ENCODE measurements at regions not wholly inside any gene's neighbourhood (a gene's known extent, or its start where the extent isn't known, plus 50 kb on each side); places are given as distances from the start of the nearest gene placed in this dataset.

DNA sequence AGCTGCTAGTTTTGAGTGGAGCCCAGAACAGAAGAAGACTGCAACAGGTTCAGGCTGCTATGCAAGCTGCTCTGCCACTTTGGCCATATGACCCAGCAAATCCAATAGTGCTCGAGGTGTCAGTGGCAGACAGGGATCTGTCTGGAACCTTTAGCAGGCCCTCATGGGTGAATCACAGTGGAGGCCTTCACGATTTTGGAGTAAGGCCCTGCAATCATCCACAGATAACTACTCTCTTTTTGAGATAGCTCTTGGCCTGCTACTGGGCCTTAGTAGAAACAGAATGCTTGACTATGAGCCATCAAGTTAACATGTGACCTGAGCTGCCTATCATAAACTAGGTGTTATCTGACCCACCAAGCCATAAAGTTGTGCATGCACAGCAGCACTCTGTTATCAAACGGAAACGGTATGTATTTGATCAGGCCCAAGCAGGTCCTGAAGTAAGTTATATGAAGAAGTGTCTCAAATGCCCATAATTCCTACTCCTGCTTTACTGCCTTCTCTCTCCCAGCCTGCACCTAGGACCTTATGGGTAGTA, 116.9 kb upstream of the CCDC196 start:
- H3K27ac ChIP-seq, result no peak overlapping the region
- no peak for DNase-seq (ENCODE audit: low spot score)
- Mint-ChIP-seq H3K27me3 (ENCODE audit: insufficient read depth, low read depth) (peaks cover 4% of the 10 kb centered on the region), H3K36me3 (no peaks in the 10 kb centered on the region), H3K9me3 (peaks cover 5% of the 10 kb centered on the region), H3K27ac (no peak overlapping the region), H3K4me1 (peaks cover 14% of the 10 kb centered on the region), H3K4me3 (no peak overlapping the region)
- TF ChIP-seq EZH2phosphoT487 (IDR thresholded peaks at IDR 0.05), result no peak
- TF ChIP-seq EZH2 (IDR thresholded peaks at IDR 0.05), result no peak
- TF ChIP-seq, protein P1, sequence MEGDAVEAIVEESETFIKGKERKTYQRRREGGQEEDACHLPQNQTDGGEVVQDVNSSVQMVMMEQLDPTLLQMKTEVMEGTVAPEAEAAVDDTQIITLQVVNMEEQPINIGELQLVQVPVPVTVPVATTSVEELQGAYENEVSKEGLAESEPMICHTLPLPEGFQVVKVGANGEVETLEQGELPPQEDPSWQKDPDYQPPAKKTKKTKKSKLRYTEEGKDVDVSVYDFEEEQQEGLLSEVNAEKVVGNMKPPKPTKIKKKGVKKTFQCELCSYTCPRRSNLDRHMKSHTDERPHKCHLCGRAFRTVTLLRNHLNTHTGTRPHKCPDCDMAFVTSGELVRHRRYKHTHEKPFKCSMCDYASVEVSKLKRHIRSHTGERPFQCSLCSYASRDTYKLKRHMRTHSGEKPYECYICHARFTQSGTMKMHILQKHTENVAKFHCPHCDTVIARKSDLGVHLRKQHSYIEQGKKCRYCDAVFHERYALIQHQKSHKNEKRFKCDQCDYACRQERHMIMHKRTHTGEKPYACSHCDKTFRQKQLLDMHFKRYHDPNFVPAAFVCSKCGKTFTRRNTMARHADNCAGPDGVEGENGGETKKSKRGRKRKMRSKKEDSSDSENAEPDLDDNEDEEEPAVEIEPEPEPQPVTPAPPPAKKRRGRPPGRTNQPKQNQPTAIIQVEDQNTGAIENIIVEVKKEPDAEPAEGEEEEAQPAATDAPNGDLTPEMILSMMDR (IDR thresholded peaks at IDR 0.05), result no peak
- no peaks in the 10 kb centered on the region for H3K27me3 ChIP-seq
- peaks cover 9% of the 10 kb centered on the region for H3K4me1 ChIP-seq
- H3K4me2 ChIP-seq, result no peak overlapping the region
- no peaks in the 10 kb centered on the region for H3K79me2 ChIP-seq (ENCODE audit: low read depth)
- H3F3A ChIP-seq (ENCODE audit: low read depth), result no peaks in the 10 kb centered on the region
- H3K4me3 ChIP-seq, result no peak overlapping the region
- H3K9me3 ChIP-seq (ENCODE audit: low read depth), result no peaks in the 10 kb centered on the region
- no peak overlapping the region for H2AFZ ChIP-seq (replicated peaks)
- H3K36me3 ChIP-seq, result no peaks in the 10 kb centered on the region
- H4K20me1 ChIP-seq (ENCODE audit: low read depth), result no peaks in the 10 kb centered on the region
- H3K9ac ChIP-seq, result no peak overlapping the region

DNA sequence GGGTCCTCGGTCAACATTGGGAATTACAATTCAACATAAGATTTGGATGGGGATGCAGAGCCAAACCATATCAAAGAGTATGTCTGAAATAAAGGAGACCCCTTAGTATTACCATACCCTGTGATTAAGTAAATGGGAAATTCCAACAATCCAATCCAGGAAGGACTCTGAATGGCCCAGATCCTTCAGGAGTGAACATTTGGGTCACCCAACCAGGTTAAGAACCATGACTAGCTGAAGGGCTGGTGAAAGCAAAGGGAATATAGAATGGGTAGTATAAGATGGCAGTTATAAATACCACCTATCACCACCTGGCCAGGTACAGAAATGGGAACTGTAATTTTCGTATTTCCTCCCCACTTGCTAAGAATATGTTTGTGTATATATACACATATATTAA, 114.4 kb upstream of the CCDC196 start:
- no peak overlapping the region for H3K4me3 Mint-ChIP-seq
- Histone ChIP-seq H3K27me3 (no peaks in the 10 kb centered on the region), H4K20me1 (ENCODE audit: low read depth) (no peaks in the 10 kb centered on the region), H3K9me3 (ENCODE audit: low read depth) (no peaks in the 10 kb centered on the region), H3F3A (ENCODE audit: low read depth) (no peaks in the 10 kb centered on the region), H3K36me3 (no peaks in the 10 kb centered on the region), H3K4me3 (no peak overlapping the region), H3K4me1 (peaks cover 9% of the 10 kb centered on the region), H3K9ac (no peak overlapping the region), H2AFZ (replicated peaks) (no peak overlapping the region), H3K79me2 (ENCODE audit: low read depth) (no peaks in the 10 kb centered on the region), H3K4me2 (no peak overlapping the region), H3K27ac (no peak overlapping the region)
- no peak for DNase-seq (ENCODE audit: low spot score)
- H3K4me1 Mint-ChIP-seq, result peaks cover 34% of the 10 kb centered on the region
- no peaks in the 10 kb centered on the region for H3K36me3 Mint-ChIP-seq
- no peak for TF ChIP-seq EZH2 (IDR thresholded peaks at IDR 0.05)
- TF ChIP-seq, protein P1 (IDR thresholded peaks at IDR 0.05), result no peak
- TF ChIP-seq EZH2phosphoT487 (IDR thresholded peaks at IDR 0.05), result no peak
- H3K27ac Mint-ChIP-seq, result no peak overlapping the region
- H3K9me3 Mint-ChIP-seq, result peaks cover 2% of the 10 kb centered on the region
- peaks cover 2% of the 10 kb centered on the region for H3K27me3 Mint-ChIP-seq (ENCODE audit: insufficient read depth, low read depth)

DNA sequence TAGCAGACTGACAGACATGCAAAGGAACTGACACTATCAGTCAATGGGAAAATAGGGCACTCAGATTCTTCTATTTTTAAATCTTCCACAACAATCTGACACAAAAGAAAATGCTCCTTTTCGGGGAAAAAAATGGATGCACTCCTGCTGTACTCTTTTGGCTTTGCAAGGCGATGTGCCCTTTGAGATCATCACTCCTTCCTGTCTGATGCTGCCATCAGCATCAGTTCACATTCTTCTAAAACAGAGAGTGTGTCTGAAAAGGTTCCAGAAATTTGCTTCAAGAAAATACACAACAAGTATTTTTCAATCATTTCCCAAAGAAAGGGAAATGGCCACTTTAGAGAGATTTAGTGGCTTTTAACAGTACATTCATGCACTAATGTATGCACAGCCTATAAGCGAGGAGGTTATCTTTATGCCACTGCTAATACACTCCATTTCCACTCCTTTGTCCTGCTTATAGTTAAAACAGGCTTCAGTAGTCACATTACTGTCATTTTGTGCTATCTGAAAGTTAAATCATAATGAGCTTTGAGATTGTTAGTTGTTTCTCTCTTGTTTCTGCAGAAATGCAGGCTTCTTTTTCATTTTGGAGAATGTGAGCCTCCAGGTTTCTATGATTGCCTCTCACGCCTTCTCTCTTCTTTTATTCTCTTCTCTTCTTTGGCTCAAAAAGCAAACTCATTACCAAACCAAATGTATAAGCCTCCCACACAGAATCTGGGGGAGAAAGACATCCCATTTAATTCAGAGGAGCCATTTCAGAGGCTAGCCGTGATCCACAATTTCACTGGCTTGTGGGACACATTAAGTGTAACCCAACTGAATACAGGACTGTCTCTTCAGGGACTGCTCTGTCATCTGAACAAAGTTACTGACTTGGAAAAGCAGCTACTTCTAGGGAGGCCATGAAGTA, 110.9 kb upstream of the CCDC196 start:
- Histone ChIP-seq H3K27ac (no peak overlapping the region), H3K9me3 (ENCODE audit: low read depth) (no peaks in the 10 kb centered on the region), H3K4me2 (no peak overlapping the region), H3K36me3 (no peaks in the 10 kb centered on the region), H2AFZ (replicated peaks) (peak overlapping the region; percentile 13), H3K27me3 (no peaks in the 10 kb centered on the region), H3K4me1 (no peaks in the 10 kb centered on the region), H3K79me2 (ENCODE audit: low read depth) (no peaks in the 10 kb centered on the region), H4K20me1 (ENCODE audit: low read depth) (no peaks in the 10 kb centered on the region), H3F3A (ENCODE audit: low read depth) (no peaks in the 10 kb centered on the region), H3K4me3 (no peak overlapping the region), H3K9ac (no peak overlapping the region)
- H3K27ac Mint-ChIP-seq, result peak overlapping the region; percentile 72
- TF ChIP-seq EZH2phosphoT487 (IDR thresholded peaks at IDR 0.05), result no peak
- DNase-seq (ENCODE audit: low spot score), result no peak
- peaks cover 2% of the 10 kb centered on the region for H3K9me3 Mint-ChIP-seq
- H3K36me3 Mint-ChIP-seq, result no peaks in the 10 kb centered on the region
- no peaks in the 10 kb centered on the region for H3K27me3 Mint-ChIP-seq (ENCODE audit: insufficient read depth, low read depth)
- peaks cover 49% of the 10 kb centered on the region for H3K4me1 Mint-ChIP-seq
- H3K4me3 Mint-ChIP-seq, result no peak overlapping the region

DNA sequence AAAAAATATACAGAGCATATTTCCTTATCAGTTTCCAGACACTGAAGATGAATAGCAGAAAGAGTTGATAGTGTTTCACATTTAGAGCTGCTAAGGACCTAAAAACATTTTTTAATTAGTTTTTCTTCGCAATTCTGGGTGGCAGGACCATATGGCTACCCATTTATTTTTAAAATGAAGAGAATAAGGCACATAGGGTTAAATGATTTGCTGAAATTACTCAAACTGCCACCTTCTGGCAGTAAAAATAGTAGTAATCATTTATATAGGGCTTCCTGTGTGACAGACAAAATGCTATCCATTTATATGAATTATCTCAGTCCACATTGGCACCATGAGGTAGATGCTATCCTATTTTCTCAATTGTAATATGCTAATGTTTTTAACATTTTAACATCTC, 108.6 kb upstream of the CCDC196 start:
- no peak overlapping the region for H3K4me3 ChIP-seq
- H3K27ac ChIP-seq, result no peak overlapping the region
- Mint-ChIP-seq H3K9me3 (peaks cover 2% of the 10 kb centered on the region), H3K4me1 (peaks cover 72% of the 10 kb centered on the region), H3K27me3 (ENCODE audit: insufficient read depth, low read depth) (no peaks in the 10 kb centered on the region), H3K27ac (peak overlapping the region; percentile 20), H3K4me3 (no peak overlapping the region), H3K36me3 (no peaks in the 10 kb centered on the region)
- no peak overlapping the region for H3K4me2 ChIP-seq
- H2AFZ ChIP-seq (replicated peaks), result no peak overlapping the region
- no peak overlapping the region for H3K9ac ChIP-seq
- no peaks in the 10 kb centered on the region for H3F3A ChIP-seq (ENCODE audit: low read depth)
- H3K36me3 ChIP-seq, result no peaks in the 10 kb centered on the region
- H3K9me3 ChIP-seq (ENCODE audit: low read depth), result no peaks in the 10 kb centered on the region
- H3K79me2 ChIP-seq (ENCODE audit: low read depth), result no peaks in the 10 kb centered on the region
- no peaks in the 10 kb centered on the region for H3K4me1 ChIP-seq
- no peak for DNase-seq (ENCODE audit: low spot score)
- TF ChIP-seq, protein P1 (IDR thresholded peaks at IDR 0.05), result no peak
- TF ChIP-seq EZH2phosphoT487 (IDR thresholded peaks at IDR 0.05), result no peak
- no peak for TF ChIP-seq EZH2 (IDR thresholded peaks at IDR 0.05)
- no peaks in the 10 kb centered on the region for H4K20me1 ChIP-seq (ENCODE audit: low read depth)
- no peaks in the 10 kb centered on the region for H3K27me3 ChIP-seq

All from neural progenitor cell (in vitro differentiated cells).